ENCODE measurements at regions not wholly inside any gene's neighbourhood (a gene's known extent, or its start where the extent isn't known, plus 50 kb on each side); places are given as distances from the start of the nearest gene placed in this dataset.

DNA sequence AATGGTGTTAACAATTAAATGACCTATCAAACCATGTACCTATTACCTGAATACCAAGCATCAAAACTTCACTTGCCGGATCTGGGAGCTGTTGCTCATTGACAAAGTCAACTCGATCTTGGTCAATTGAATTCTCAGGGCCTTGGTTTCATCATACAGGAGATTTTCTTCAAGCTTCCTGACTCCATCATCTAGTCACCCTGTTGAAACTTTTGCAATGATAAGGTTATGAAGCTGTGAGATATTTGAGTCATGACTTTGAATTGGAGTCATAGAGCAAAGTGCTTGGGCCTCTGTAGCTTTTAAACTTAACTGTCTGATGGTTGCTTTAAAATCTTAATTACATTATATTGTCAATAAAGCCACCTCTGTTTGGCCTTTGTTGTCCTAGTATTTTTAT, 260.9 kb downstream of the COG6 start:
- POLR2A ChIA-PET = no interaction called here
- DNase-seq (ENCODE audit: extremely low spot score) = no peak
- CTCF ChIA-PET = no interaction called here
- no peak for TF ChIP-seq TARDBP (IDR thresholded peaks at IDR 0.05)
- no peak for TF ChIP-seq FOXA1 (IDR thresholded peaks at IDR 0.05)
- TF ChIP-seq FOXK2 (IDR thresholded peaks at IDR 0.05) = no peak
- no peak for TF ChIP-seq LEF1 (IDR thresholded peaks at IDR 0.05; ENCODE audit: borderline replicate concordance)
- TF ChIP-seq, protein P1, sequence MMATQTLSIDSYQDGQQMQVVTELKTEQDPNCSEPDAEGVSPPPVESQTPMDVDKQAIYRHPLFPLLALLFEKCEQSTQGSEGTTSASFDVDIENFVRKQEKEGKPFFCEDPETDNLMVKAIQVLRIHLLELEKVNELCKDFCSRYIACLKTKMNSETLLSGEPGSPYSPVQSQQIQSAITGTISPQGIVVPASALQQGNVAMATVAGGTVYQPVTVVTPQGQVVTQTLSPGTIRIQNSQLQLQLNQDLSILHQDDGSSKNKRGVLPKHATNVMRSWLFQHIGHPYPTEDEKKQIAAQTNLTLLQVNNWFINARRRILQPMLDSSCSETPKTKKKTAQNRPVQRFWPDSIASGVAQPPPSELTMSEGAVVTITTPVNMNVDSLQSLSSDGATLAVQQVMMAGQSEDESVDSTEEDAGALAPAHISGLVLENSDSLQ (IDR thresholded peaks at IDR 0.05) = no peak

DNA sequence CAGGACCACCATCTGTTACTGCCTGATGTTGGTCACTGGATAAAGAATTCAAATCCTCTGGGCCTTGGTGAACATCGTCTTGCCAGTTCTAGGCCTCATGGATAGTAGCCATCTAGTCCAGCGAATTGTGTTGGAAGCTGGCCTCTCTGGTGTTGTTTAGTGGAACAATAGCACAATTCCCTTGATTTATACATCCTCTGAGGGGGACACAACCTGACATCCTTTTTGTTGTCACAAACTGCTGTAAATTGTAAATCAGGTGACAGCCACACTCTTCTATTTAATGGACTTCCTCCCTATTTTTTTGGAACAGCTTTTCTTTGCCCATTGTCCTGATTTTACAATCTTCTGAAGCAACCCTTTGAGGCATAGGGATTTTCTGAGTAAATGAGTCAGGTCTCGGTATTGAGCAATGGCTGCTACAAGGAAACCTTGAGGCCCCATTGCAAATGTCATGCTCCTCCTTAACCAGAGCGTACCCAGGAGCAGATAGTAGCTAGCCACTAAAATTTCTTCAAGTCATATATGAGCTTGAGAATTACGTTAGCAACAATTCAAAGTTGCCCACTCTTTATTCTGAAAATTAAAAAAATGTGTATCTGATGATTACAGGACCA, 263.3 kb downstream of the COG6 start:
- ChIA-PET CTCF (no interaction called here), POLR2A (no interaction called here)
- DNase-seq (ENCODE audit: extremely low spot score) = no peak
- TF ChIP-seq L3MBTL2 (conservative IDR thresholded peaks at IDR 0.05) (no peak), ELF4 (IDR thresholded peaks at IDR 0.05) (no peak), FOXK2 (IDR thresholded peaks at IDR 0.05) (no peak), HDGF (IDR thresholded peaks at IDR 0.05; ENCODE audit: borderline replicate concordance) (no peak), SUZ12 (IDR thresholded peaks at IDR 0.05) (no peak), FOXA1 (IDR thresholded peaks at IDR 0.05) (no peak)
- TF ChIP-seq, protein P1 (IDR thresholded peaks at IDR 0.05) = no peak

DNA sequence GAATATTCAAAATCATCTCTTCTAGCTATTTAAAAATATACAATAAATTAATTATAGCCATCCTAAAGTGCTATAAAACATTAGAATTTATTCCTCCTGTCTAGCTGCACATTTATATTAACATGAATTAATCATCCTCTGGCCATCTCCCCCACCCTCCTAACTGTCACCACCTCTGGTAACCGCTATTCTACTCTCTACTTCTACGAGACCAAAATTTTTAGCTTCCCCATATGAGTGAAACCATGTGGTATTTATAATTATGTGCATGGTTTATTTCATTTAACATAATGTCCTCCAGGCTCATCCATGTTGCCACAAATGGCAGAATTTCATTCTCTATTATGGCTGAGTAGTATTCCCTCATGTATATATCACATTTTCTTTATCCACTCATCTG, 265.2 kb downstream of the COG6 start:
- POLR2A ChIA-PET = no interaction called here
- no peak for DNase-seq (ENCODE audit: extremely low spot score)
- CTCF ChIA-PET = no interaction called here
- TF ChIP-seq NFRKB (IDR thresholded peaks at IDR 0.05) (no peak), LEF1 (IDR thresholded peaks at IDR 0.05; ENCODE audit: borderline replicate concordance) (no peak), TARDBP (IDR thresholded peaks at IDR 0.05) (no peak), ZNF384 (IDR thresholded peaks at IDR 0.05) (no peak), FOXA1 (IDR thresholded peaks at IDR 0.05) (no peak), SUZ12 (IDR thresholded peaks at IDR 0.05) (no peak), L3MBTL2 (conservative IDR thresholded peaks at IDR 0.05) (no peak), BHLHE40 (IDR thresholded peaks at IDR 0.05; ENCODE audit: borderline replicate concordance) (no peak)

DNA sequence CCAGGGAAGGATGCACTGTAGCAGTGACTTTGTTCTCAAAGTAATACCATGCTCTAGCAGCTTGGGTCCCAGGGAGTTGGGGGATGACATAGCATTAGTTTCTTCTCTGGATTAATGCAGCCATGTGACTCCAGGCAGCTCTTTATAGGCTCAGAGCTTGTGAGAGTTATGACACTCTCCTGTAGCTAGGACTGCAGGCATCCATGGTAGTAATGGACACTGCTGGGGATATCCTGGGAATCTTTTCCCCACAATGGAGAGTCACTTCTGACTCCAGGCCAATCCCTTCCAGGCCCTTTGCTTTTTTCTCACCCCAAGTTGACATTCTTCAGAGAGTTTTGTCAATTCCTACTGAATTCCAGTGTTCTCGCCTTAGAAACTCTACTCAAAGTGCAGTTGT, 270.9 kb downstream of the COG6 start:
- CTCF ChIA-PET = no interaction called here
- no peak for DNase-seq (ENCODE audit: extremely low spot score)
- POLR2A ChIA-PET = no interaction called here
- TF ChIP-seq SP1 (IDR thresholded peaks at IDR 0.05) (no peak), FOXA1 (IDR thresholded peaks at IDR 0.05) (no peak), NFRKB (IDR thresholded peaks at IDR 0.05) (no peak), FOXM1 (IDR thresholded peaks at IDR 0.05; ENCODE audit: borderline replicate concordance) (no peak), L3MBTL2 (conservative IDR thresholded peaks at IDR 0.05) (no peak), ARNT (IDR thresholded peaks at IDR 0.05) (no peak), SUZ12 (IDR thresholded peaks at IDR 0.05) (no peak), ELF4 (IDR thresholded peaks at IDR 0.05) (no peak), LEF1 (IDR thresholded peaks at IDR 0.05; ENCODE audit: borderline replicate concordance) (no peak), TARDBP (IDR thresholded peaks at IDR 0.05) (no peak)
- TF ChIP-seq, protein P1 (IDR thresholded peaks at IDR 0.05) = no peak

DNA sequence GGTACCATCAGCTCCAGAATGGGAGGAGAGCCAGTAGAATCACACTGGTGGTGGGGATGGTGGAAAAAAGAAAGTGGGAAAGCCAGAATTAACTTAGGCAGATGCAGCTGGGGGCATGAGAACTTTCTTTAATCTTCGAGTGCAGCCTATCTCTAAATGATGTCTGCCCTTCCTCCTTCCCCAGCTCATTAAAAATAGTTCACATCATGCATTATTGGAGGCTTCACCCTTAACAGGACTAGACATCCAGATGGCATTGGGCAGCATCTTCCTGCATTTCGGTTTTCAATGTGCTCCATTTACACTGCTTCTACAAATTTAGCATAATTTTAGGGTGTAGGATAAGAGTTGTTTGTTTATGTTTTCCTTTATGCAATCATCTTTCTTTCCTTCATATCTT, 272.8 kb downstream of the COG6 start:
- POLR2A ChIA-PET = no interaction called here
- TF ChIP-seq FOXK2 (IDR thresholded peaks at IDR 0.05) = no peak
- no peak for TF ChIP-seq LEF1 (IDR thresholded peaks at IDR 0.05; ENCODE audit: borderline replicate concordance)
- TF ChIP-seq HDGF (IDR thresholded peaks at IDR 0.05; ENCODE audit: borderline replicate concordance) = no peak
- TF ChIP-seq BHLHE40 (IDR thresholded peaks at IDR 0.05; ENCODE audit: borderline replicate concordance) = no peak
- TF ChIP-seq, protein P1 (IDR thresholded peaks at IDR 0.05) = no peak
- TF ChIP-seq TARDBP (IDR thresholded peaks at IDR 0.05) = no peak
- no peak for TF ChIP-seq CTBP1 (IDR thresholded peaks at IDR 0.05; ENCODE audit: borderline replicate concordance)
- TF ChIP-seq SP1 (IDR thresholded peaks at IDR 0.05) = no peak
- TF ChIP-seq ARNT (IDR thresholded peaks at IDR 0.05) = no peak
- no peak for TF ChIP-seq FOXA1 (IDR thresholded peaks at IDR 0.05)
- no peak for TF ChIP-seq NFRKB (IDR thresholded peaks at IDR 0.05)
- TF ChIP-seq ZNF384 (IDR thresholded peaks at IDR 0.05) = no peak
- DNase-seq (ENCODE audit: extremely low spot score) = no peak
- CTCF ChIA-PET = no interaction called here

DNA sequence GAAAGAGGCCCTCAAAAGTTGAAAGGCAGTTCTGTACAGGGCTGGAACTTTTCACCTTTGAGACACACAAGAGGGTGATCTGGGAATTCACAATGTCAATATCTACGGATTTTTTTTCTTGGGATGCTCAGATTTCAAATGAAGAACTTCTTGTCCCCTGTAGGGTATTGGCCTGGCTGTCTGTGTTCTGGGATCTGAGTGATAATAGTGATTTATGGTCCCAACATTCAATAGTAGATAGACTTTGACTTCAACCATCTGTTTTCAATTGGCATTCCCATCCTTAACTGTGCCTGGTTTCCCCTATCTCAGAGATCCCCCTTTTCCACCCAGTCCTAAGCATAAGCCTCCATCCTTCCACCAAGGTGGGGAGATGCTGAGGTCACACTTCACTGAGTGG, 274.1 kb downstream of the COG6 start:
- CTCF ChIA-PET = no interaction called here
- no peak for TF ChIP-seq TARDBP (IDR thresholded peaks at IDR 0.05)
- TF ChIP-seq NFRKB (IDR thresholded peaks at IDR 0.05) = no peak
- TF ChIP-seq BHLHE40 (IDR thresholded peaks at IDR 0.05; ENCODE audit: borderline replicate concordance) = no peak
- TF ChIP-seq FOXM1 (IDR thresholded peaks at IDR 0.05; ENCODE audit: borderline replicate concordance) = no peak
- TF ChIP-seq, protein P1 (IDR thresholded peaks at IDR 0.05) = no peak
- TF ChIP-seq SUZ12 (IDR thresholded peaks at IDR 0.05) = no peak
- no peak for TF ChIP-seq FOXA1 (IDR thresholded peaks at IDR 0.05)
- no peak for TF ChIP-seq HDGF (IDR thresholded peaks at IDR 0.05; ENCODE audit: borderline replicate concordance)
- TF ChIP-seq LEF1 (IDR thresholded peaks at IDR 0.05; ENCODE audit: borderline replicate concordance) = no peak
- TF ChIP-seq L3MBTL2 (conservative IDR thresholded peaks at IDR 0.05) = no peak
- TF ChIP-seq SP1 (IDR thresholded peaks at IDR 0.05) = no peak
- no peak for TF ChIP-seq ARNT (IDR thresholded peaks at IDR 0.05)
- no peak for TF ChIP-seq ZNF384 (IDR thresholded peaks at IDR 0.05)
- no peak for TF ChIP-seq FOXK2 (IDR thresholded peaks at IDR 0.05)
- TF ChIP-seq ELF4 (IDR thresholded peaks at IDR 0.05) = no peak
- no peak for TF ChIP-seq CTBP1 (IDR thresholded peaks at IDR 0.05; ENCODE audit: borderline replicate concordance)
- POLR2A ChIA-PET = no interaction called here
- no peak for DNase-seq (ENCODE audit: extremely low spot score)
